ENCODE measurements at regions not wholly inside any gene's neighbourhood (a gene's known extent, or its start where the extent isn't known, plus 50 kb on each side); places are given as distances from the start of the nearest gene placed in this dataset.

DNA sequence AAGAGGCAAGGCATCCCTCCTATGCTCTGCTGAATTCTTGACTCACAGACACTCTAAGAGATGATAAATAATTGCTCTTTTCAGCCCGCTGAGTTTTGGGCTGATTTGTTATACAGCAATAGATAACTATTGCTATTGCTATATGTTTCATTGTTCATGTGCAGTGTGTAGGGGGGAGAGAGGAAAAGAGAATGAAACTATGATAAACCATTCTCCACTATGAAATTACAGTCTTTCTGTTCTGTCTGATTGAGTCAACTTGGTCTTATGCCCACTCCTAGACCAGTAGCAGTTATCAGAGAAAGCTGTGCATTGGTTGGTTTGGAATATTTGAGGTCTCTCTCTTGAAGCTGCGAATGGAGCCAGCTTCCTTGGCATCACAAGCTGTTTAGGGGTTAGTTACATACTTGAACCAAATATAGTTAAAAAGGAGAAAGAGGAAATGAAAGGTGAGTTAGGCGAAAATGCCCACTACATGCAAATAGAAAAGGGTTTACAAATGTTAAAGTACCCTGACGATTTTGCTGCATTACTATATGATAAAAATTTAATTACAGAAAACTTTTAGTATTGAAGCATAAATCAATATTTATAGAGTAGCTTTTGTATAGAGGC lies 136.3 kb upstream of the ACTBL2 start:
- TF ChIP-seq, protein P1, sequence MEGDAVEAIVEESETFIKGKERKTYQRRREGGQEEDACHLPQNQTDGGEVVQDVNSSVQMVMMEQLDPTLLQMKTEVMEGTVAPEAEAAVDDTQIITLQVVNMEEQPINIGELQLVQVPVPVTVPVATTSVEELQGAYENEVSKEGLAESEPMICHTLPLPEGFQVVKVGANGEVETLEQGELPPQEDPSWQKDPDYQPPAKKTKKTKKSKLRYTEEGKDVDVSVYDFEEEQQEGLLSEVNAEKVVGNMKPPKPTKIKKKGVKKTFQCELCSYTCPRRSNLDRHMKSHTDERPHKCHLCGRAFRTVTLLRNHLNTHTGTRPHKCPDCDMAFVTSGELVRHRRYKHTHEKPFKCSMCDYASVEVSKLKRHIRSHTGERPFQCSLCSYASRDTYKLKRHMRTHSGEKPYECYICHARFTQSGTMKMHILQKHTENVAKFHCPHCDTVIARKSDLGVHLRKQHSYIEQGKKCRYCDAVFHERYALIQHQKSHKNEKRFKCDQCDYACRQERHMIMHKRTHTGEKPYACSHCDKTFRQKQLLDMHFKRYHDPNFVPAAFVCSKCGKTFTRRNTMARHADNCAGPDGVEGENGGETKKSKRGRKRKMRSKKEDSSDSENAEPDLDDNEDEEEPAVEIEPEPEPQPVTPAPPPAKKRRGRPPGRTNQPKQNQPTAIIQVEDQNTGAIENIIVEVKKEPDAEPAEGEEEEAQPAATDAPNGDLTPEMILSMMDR (IDR thresholded peaks at IDR 0.05), result no peak
- no peak for TF ChIP-seq POLR2AphosphoS5 (IDR thresholded peaks at IDR 0.05)
- no peak for TF ChIP-seq POLR2A (IDR thresholded peaks at IDR 0.05)
- intact Hi-C loops (cut with DNase I; ENCODE audit: low total_unique reads), result no loop called here
- no peak for DNase-seq (ENCODE audit: low spot score in 2 of 2)
- Histone ChIP-seq H3K27me3 (no peaks in the 10 kb centered on the region), H3K4me1 (no peaks in the 10 kb centered on the region), H3K27ac (no peak overlapping the region), H3K9me3 (no peaks in the 10 kb centered on the region), H3K4me3 (no peak overlapping the region), H3K36me3 (no peaks in the 10 kb centered on the region)

GRCh38 chr5:57613741-57614140 lies 131.1 kb upstream of the ACTBL2 start:
- intact Hi-C loops (cut with DNase I; ENCODE audit: low total_unique reads), result no loop called here
- no peak for DNase-seq (ENCODE audit: low spot score in 2 of 2)
- Histone ChIP-seq H3K36me3 (no peaks in the 10 kb centered on the region), H3K4me1 (no peaks in the 10 kb centered on the region), H3K4me3 (no peak overlapping the region), H3K27ac (no peak overlapping the region), H3K27me3 (no peaks in the 10 kb centered on the region), H3K9me3 (no peaks in the 10 kb centered on the region)
- TF ChIP-seq, protein P1 (IDR thresholded peaks at IDR 0.05), result no peak

DNA sequence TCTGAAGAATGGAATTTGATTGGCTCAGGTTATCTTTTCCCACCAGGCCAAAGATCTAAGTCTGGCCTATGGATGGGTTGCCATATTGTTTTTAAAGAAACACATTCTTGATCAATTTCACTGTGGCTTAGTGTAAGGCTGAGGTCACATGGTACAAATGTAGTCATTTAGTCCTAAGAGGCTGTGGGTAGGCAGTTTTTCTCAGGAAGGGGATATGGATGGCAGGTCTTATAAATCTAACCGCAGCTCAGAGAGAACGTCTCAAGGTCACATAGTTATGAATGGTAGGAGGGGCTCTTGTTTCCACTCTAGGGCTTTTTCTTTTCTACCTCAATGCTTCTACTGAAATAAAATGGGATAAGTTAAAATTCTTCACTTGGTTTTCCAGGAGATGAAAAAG lies 128.6 kb upstream of the ACTBL2 start:
- no peak for DNase-seq (ENCODE audit: low spot score in 2 of 2)
- intact Hi-C loops (cut with DNase I; ENCODE audit: low total_unique reads), result no loop called here
- TF ChIP-seq, protein P1 (IDR thresholded peaks at IDR 0.05), result no peak
- no peak for TF ChIP-seq POLR2AphosphoS5 (IDR thresholded peaks at IDR 0.05)
- no peak for TF ChIP-seq POLR2A (IDR thresholded peaks at IDR 0.05)

GRCh38 chr5:57608542-57608941 lies 125.9 kb upstream of the ACTBL2 start:
- Histone ChIP-seq H3K27me3 (no peaks in the 10 kb centered on the region), H3K27ac (no peak overlapping the region), H3K9me3 (no peaks in the 10 kb centered on the region), H3K4me1 (no peaks in the 10 kb centered on the region), H3K4me3 (no peak overlapping the region), H3K36me3 (no peaks in the 10 kb centered on the region)
- intact Hi-C loops (cut with DNase I; ENCODE audit: low total_unique reads), result no loop called here
- DNase-seq (ENCODE audit: low spot score in 2 of 2), result no peak
- TF ChIP-seq POLR2A (IDR thresholded peaks at IDR 0.05) (no peak), POLR2AphosphoS5 (IDR thresholded peaks at IDR 0.05) (no peak)
- TF ChIP-seq, protein P1 (IDR thresholded peaks at IDR 0.05), result no peak

More for the DNA sequence above, 128.6 kb upstream of the ACTBL2 start:
- H3K4me1 ChIP-seq, result no peaks in the 10 kb centered on the region
- no peak overlapping the region for H3K4me3 ChIP-seq
- H3K27me3 ChIP-seq, result no peaks in the 10 kb centered on the region
- H3K9me3 ChIP-seq, result no peaks in the 10 kb centered on the region
- H3K36me3 ChIP-seq, result no peaks in the 10 kb centered on the region
- no peak overlapping the region for H3K27ac ChIP-seq

DNA sequence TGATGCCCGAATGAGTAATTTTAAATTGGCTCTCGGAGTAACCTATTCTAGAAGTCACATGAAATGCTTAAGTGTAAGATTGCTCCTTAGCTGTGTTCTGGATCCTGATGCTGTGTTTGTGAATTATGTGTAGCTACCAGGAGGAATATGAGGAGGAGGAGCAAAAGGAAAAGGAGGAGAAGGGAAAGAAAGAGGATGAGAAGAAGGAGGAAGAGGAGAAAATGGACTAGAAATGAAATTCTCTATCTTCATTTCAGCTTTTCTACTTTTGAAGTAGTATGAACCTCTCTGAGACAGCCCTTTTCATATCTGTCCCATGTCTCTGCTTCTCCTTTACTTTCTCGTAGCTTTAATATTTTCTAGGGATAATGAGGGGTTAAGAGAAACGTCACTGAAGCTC lies 119.4 kb upstream of the ACTBL2 start:
- Histone ChIP-seq H3K4me3 (no peak overlapping the region), H3K36me3 (no peaks in the 10 kb centered on the region), H3K27me3 (no peaks in the 10 kb centered on the region), H3K4me1 (no peaks in the 10 kb centered on the region), H3K9me3 (no peaks in the 10 kb centered on the region), H3K27ac (no peak overlapping the region)
- intact Hi-C loops (cut with DNase I; ENCODE audit: low total_unique reads), result no loop called here
- DNase-seq (ENCODE audit: low spot score in 2 of 2), result no peak
- TF ChIP-seq, protein P1 (IDR thresholded peaks at IDR 0.05), result no peak
- no peak for TF ChIP-seq POLR2AphosphoS5 (IDR thresholded peaks at IDR 0.05)
- TF ChIP-seq POLR2A (IDR thresholded peaks at IDR 0.05), result no peak

Data from breast epithelium (tissue), 4 donors.